Transverse colon (tissue), 4 donors: ENCODE measurements at regions not wholly inside any gene's neighbourhood (a gene's known extent, or its start where the extent isn't known, plus 50 kb on each side); places are given as distances from the start of the nearest gene placed in this dataset.

Experiments
- DNase-seq: peaks from one replicate; pipeline ENCODE4 v3.0.0-alpha.2; 2019
- H3K27ac ChIP-seq, 4 donors: fragments of 200-600 bp; sonication (generic); 2 replicates each; pipeline ENCODE4 v1.5.1; 2016 to 2018; ENCODE audit warnings: inconsistent platforms in 4 of 4
- H3K27me3 ChIP-seq: fragments of 200-600 bp; sonication (generic); 2 replicates; pipeline ENCODE4 v1.5.1; 2017; ENCODE audit warnings: inconsistent platforms
- H3K36me3 ChIP-seq, 4 donors: fragments of 200-600 bp; sonication (generic); 2 replicates each; pipeline ENCODE4 v1.5.1; 2017 to 2019; ENCODE audit warnings: inconsistent platforms in 4 of 4
- H3K4me1 ChIP-seq, 4 donors: fragments of 200-600 bp; sonication (generic); 2 replicates each; pipeline ENCODE4 v1.5.1; 2017 to 2020; ENCODE audit warnings: inconsistent platforms in 4 of 4
- H3K4me3 ChIP-seq, 4 donors: fragments of 200-600 bp; sonication (generic); 1 replicate in 1 of 4; 2 replicates in 3 of 4; pipeline versions ENCODE4 v1.5.1 to v1.6.1; 2017 to 2019; ENCODE audit warnings: inconsistent platforms in 4 of 4
- H3K9me3 ChIP-seq, 2 donors: fragments of 200-600 bp; sonication (generic); 2 replicates each; pipeline ENCODE4 v1.5.1; 2017 to 2019; ENCODE audit warnings: inconsistent platforms in 2 of 2
- EP300 ChIP-seq: sonication (generic); formaldehyde crosslinking; IDR thresholded peaks from one replicate; pipeline ENCODE4 v1.6.1; 2017; ENCODE audit warnings: antibody characterized with exemption, low read depth
- POLR2A ChIP-seq: fragments of 450-650 bp; IDR thresholded peaks from one replicate; pipeline ENCODE4 v1.6.1; 2016; ENCODE audit warnings: antibody characterized with exemption, mild to moderate bottlenecking, moderate library complexity
- POLR2AphosphoS5 ChIP-seq, 3 donors: sonication (generic); formaldehyde crosslinking; IDR thresholded peaks; one replicate each; pipeline ENCODE4 v1.6.1; 2016; ENCODE audit warnings: antibody characterized with exemption in 3 of 3
- WGBS, 2 donors: methylation state at CpG; one replicate each; pipeline ENCODE4 v1.1.5; 2018; ENCODE audit warnings: low coverage in 1 of 2; 5-methylcytosine and 5-hydroxymethylcytosine counted together
- in situ Hi-C, 4 donors: fragments of 200-750 bp; cut with MboI; loops; one replicate each; pipeline versions ENCODE4 v1.15.0 to v1.15.1; 2017; ENCODE audit warnings: low sequenced_read_pairs in 3 of 4, low pct_ligation_motif_present in 1 of 4, low pct_unique_long_range_greater_than_20kb in 1 of 4
- intact Hi-C: fragments of 100-400 bp; cut with DNase I; formaldehyde crosslinking; loops from one replicate; pipeline ENCODE4 v1.15.1; 2023; ENCODE audit warnings: low total_unique reads
- TF ChIP-seq, protein P1 (sequence below), 5 experiments: fragments of 200-600 bp in 3 of 5; fragments of 450-650 bp in 2 of 5; sonication (generic) in 3 of 5; IDR thresholded peaks; 1 replicate in 2 of 5; 2 replicates in 3 of 5; pipeline ENCODE4 v1.5.1; 2016 to 2017; ENCODE audit warnings: antibody characterized with exemption in 5 of 5, inconsistent platforms in 3 of 5, mild to moderate bottlenecking in 2 of 5, moderate library complexity in 1 of 5

DNA sequence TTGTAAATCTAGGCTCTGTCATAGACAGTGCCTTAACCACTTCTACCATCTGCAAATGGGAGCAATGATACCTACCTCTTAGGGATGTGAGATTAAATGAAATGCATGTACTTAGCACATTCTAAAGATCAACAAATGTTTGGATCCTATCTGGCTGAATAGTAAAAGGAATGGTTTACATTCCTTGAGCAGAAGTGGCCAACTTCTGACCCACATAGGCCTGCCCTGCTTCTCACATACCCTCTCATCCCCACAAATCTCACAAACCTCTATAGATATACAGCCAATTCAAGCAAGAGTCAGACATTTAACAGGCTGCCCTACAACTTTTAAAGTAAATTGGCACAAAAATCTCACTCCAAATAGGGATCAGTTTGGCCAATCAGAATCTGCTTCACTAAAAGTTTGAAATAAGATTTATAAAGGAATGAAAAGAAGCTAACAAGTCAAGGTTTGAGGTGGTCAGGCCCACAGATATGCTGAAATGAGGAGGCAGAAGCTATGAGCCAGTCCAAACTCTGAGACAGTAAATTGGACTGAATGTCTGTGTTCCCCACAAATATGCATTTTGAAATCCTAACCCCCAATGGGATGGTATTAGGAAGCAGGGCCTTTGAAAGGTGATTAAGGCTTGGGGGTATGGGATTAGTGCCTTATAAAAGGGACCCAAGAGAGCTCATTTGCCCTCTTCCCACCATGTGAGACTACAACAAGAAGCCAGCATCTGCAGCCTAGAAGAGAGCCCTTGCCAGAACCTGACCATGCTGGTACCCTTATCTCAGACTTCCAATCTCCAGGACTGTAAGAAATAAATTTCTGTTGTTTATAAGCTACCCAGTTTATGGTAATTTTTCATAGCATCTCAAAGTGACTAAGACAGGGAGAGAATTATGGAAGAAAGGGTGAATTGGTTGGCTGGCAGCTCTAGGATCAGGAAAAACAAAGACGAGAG, 227.8 kb upstream of the RBMS1 start:
- intact Hi-C loops: no loop called here
- Histone ChIP-seq H3K4me1 (no peaks in the 10 kb centered on the region), H3K4me3 (no peak overlapping the region), H3K27me3 (no peaks in the 10 kb centered on the region), H3K27ac (no peak overlapping the region), H3K36me3 (no peaks in the 10 kb centered on the region), H3K9me3 (no peaks in the 10 kb centered on the region)
- TF ChIP-seq POLR2A (no peak), EP300 (no peak), POLR2AphosphoS5 (IDR thresholded peaks at IDR 0.05) (no peak)
- TF ChIP-seq, protein P1, sequence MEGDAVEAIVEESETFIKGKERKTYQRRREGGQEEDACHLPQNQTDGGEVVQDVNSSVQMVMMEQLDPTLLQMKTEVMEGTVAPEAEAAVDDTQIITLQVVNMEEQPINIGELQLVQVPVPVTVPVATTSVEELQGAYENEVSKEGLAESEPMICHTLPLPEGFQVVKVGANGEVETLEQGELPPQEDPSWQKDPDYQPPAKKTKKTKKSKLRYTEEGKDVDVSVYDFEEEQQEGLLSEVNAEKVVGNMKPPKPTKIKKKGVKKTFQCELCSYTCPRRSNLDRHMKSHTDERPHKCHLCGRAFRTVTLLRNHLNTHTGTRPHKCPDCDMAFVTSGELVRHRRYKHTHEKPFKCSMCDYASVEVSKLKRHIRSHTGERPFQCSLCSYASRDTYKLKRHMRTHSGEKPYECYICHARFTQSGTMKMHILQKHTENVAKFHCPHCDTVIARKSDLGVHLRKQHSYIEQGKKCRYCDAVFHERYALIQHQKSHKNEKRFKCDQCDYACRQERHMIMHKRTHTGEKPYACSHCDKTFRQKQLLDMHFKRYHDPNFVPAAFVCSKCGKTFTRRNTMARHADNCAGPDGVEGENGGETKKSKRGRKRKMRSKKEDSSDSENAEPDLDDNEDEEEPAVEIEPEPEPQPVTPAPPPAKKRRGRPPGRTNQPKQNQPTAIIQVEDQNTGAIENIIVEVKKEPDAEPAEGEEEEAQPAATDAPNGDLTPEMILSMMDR (IDR thresholded peaks at IDR 0.05): no peak
- DNase-seq: no peak
- in situ Hi-C loops: no loop called here
- 60 to 88% methylated on average over 1 of the region's 1 CpG for WGBS, 2 donors

DNA sequence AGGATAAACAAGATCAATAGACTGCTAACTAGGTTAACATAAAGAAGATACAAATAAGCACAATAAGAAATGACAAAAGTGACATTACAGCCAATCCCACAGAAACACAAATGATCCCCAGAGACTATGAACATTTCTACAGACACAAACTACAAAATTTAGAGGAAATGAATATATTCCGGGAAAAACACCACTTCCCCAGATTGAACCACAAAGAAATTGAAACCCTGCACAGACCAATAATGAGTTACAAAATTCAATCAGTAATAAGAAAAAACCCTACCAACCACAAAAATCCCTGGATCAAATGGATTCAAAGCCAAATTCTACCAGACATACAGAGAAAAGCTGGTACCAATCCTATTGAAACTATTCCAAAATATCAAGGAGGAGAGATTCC, 232.4 kb upstream of the RBMS1 start:
- no peak overlapping the region for H3K4me3 ChIP-seq
- TF ChIP-seq, protein P1 (IDR thresholded peaks at IDR 0.05): no peak
- H3K27ac ChIP-seq: no peak overlapping the region
- no peaks in the 10 kb centered on the region for H3K9me3 ChIP-seq
- in situ Hi-C loops: no loop called here
- no peaks in the 10 kb centered on the region for H3K36me3 ChIP-seq
- no peaks in the 10 kb centered on the region for H3K27me3 ChIP-seq
- DNase-seq: no peak
- 43% methylated on average over 1 of the region's 1 CpG; no CpG with 5 or more reads in 1 of the 2 donors for WGBS, 2 donors
- intact Hi-C loops: no loop called here
- no peaks in the 10 kb centered on the region for H3K4me1 ChIP-seq

DNA sequence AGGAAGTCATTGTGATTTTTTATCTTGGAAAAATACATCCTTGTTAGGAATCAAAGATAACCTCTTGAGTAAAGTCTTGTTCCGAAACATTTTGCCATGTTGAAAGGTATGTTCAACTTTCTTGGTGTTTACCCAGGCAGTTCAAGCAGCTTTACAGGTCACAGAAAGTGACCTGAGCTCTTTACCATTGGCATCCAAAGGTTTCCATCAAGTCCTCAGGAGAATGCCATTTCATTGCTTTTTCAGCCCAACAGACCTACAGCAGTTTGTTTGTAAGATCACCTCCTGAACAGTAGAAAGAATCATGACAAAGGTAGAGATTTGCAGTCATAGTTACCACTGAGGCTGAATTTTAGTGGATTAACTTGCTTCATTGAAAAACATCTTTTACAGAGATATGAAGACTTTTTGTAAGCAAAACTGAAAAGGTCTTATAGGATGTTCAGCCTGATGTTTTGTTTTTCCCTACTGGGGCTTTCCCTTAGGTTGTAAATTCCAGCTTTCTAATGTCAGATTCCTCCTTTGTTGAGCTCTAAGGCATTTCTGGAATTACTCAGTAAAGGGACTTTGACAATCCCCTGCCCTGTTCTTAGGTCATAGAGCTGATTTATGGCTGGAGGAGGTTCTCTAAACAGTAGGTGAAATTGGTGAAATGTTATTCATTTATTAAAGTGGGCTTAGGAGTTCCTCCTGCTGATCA, 236.8 kb upstream of the RBMS1 start:
- Histone ChIP-seq H3K27ac (no peak overlapping the region), H3K4me3 (no peak overlapping the region), H3K36me3 (no peaks in the 10 kb centered on the region), H3K9me3 (no peaks in the 10 kb centered on the region), H3K27me3 (no peaks in the 10 kb centered on the region), H3K4me1 (no peaks in the 10 kb centered on the region)
- no peak for DNase-seq
- no peak for TF ChIP-seq EP300
- TF ChIP-seq POLR2AphosphoS5 (IDR thresholded peaks at IDR 0.05): no peak
- TF ChIP-seq, protein P1 (IDR thresholded peaks at IDR 0.05): no peak
- no peak for TF ChIP-seq POLR2A
- WGBS, 2 donors: 40 to 61% methylated on average over 1 of the region's 1 CpG
- intact Hi-C loops (no loop called here), in situ Hi-C loops (no loop called here)

DNA sequence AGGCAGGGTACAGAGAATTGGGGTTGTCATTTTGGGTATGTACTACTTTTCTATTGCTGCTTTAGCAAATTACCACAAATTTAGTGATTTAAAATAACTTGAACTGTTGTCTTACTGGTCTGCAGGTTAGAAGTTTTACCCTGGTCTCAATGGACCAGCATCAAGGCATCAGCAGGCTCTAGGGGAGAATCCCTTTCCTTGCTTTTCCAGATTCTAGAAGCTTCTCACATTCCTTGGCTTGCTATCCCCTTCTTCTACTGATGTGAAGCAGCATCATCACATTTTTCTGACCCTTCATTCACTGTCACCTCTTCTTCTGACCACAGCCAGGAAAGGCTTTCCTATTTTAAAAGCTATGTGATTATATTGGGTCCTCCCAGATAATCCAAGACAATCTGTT, 237.8 kb upstream of the RBMS1 start:
- H3K9me3 ChIP-seq: no peaks in the 10 kb centered on the region
- in situ Hi-C loops: no loop called here

More for the DNA sequence above, 237.8 kb upstream of the RBMS1 start:
- no peak for DNase-seq
- H3K36me3 ChIP-seq: no peaks in the 10 kb centered on the region
- TF ChIP-seq POLR2AphosphoS5 (IDR thresholded peaks at IDR 0.05) (no peak), EP300 (no peak), POLR2A (no peak)
- TF ChIP-seq, protein P1 (IDR thresholded peaks at IDR 0.05): no peak
- H3K27ac ChIP-seq: no peak overlapping the region
- intact Hi-C loops: no loop called here
- no peak overlapping the region for H3K4me3 ChIP-seq
- H3K27me3 ChIP-seq: no peaks in the 10 kb centered on the region
- no peaks in the 10 kb centered on the region for H3K4me1 ChIP-seq
